GM13976 (cell line): ENCODE measurements at regions not wholly inside any gene's neighbourhood (a gene's known extent, or its start where the extent isn't known, plus 50 kb on each side); places are given as distances from the start of the nearest gene placed in this dataset.

ENCODE experiments used
- DNase-seq: peaks from one replicate; pipeline ENCODE4 v3.0.0; 2012; ENCODE audit warnings: low spot score
- CTCF ChIP-seq: IDR thresholded peaks from 2 replicates; pipeline ENCODE4 v1.5.1; 2012; ENCODE audit warnings: borderline replicate concordance, mild to moderate bottlenecking; ENCODE audit not compliant: insufficient read depth; ENCODE audit errors: extremely low read depth, missing control alignments, control extremely low read depth
- in situ Hi-C: fragments of 300-500 bp; cut with MboI; formaldehyde crosslinking; loops from one replicate; pipeline ENCODE4 v1.12.0; 2022; ENCODE audit warnings: low sequenced_read_pairs, mixed read lengths, inconsistent platforms; ENCODE audit not compliant: unreplicated experiment

GRCh38 chr11:80469871-80470270 lies 1029.0 kb upstream of the TENM4 start:
- in situ Hi-C loops, result no loop called here
- no peak for DNase-seq
- no peak for TF ChIP-seq CTCF

GRCh38 chr11:80466570-80466969 lies 1025.7 kb upstream of the TENM4 start:
- DNase-seq, result no peak
- no peak for TF ChIP-seq CTCF
- in situ Hi-C loops, result no loop called here

DNA sequence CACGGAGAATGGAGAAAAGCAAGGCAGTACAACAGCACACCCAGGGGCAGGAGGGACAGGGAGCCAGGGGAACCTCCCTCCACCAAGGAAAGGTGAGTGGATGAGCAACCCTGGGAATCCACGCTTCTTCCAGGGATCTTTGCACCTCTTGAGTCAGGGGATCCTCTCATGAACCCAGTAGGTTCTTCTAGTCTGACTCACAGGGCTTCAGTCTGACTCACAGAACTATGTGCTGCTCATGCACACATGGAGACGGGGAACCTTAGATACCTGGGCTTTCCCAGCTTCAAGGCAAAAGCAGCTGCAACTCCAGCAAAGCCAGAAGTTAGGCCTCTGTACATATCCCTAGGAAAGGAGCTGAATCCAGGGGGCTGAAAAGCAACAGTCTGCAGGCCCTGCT lies 1021.4 kb upstream of the TENM4 start:
- no peak for DNase-seq
- TF ChIP-seq CTCF, result no peak
- in situ Hi-C loops, result no loop called here

DNA sequence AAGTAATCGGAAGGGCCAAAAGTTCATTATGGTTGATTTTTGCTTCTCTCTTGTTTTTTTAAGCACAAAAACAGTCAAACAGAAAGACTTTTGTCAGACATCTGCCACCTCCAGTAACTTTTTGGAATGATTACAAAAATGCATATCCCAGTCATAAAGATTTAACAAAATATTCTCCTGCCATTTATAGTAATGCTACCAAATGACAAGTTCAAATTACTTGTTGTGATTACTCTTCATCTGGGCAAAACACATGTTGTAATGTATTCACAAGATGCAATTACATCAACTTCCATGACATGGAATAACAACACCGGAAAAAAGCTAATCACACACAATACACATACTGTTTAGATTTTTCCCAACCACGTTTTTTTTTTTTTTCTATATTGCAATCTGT lies 1017.5 kb upstream of the TENM4 start:
- DNase-seq, result no peak
- in situ Hi-C loops, result no loop called here
- TF ChIP-seq CTCF, result no peak

- in situ Hi-C loops, result no loop called here
- no peak for DNase-seq
- no peak for TF ChIP-seq CTCF
Observed at GRCh38 chr11:80457823-80458222, 1017.0 kb upstream of the TENM4 start.

- no peak for DNase-seq
- no peak for TF ChIP-seq CTCF
- in situ Hi-C loops, result no loop called here
Observed at GRCh38 chr11:80455818-80456217, 1015.0 kb upstream of the TENM4 start.

DNA sequence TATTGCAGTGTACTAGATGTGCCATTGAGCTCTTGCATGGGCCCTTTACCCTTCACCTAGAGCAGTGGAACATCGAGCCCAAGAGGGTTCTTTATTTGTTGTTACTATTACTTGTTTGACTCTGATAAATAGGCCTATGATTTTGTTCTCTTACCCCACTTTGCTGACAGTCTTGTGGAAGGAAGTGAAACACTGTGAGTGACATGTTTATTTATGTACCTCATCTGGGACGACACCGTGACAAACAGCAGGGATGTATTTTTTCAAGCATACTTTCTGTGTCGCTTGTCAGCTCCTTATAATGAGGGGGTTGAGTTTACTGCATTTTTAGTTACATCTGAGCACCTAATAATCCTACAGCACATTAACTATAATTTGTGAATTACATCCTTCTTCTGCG lies 1010.3 kb upstream of the TENM4 start:
- no peak for DNase-seq
- in situ Hi-C loops, result no loop called here
- no peak for TF ChIP-seq CTCF
